GM18861 (cell line): ENCODE measurements at regions not wholly inside any gene's neighbourhood (a gene's known extent, or its start where the extent isn't known, plus 50 kb on each side); places are given as distances from the start of the nearest gene placed in this dataset.
A peak's percentile ranks its signal among the peaks of the same experiment; 100 is the strongest.
"Not testable (repeated sequence)": the region's sequence is repeated elsewhere in the genome, so short reads cannot be mapped to it uniquely, and the experiment has no call there.

Experiments
- ATAC-seq: cut with Tn5 transposase; IDR thresholded peaks from one replicate; pipeline ENCODE4 v1.9.1; 2021; ENCODE audit not compliant: unreplicated experiment

DNA sequence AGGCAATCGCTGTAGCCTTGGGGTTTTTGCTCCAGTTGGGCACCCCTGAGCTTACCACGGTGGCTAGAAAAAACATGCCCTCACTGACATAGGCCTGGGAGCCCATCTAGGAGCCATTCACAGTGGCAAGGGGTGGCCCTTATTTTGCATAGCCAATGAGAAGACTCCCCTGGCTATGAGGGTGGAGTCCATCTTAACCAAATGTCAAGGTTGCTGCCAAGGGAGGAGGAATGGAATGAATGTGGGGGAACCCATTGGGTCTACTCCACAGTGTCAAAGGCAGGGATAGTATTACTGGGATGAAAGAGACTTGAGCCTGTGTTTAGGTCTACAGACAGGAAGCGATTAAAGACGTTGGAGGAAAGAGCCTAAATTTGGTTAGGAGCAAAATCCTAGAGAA is 295.7 kb upstream of the PLGLB2 start:
- not testable (repeated sequence) for ATAC-seq

DNA sequence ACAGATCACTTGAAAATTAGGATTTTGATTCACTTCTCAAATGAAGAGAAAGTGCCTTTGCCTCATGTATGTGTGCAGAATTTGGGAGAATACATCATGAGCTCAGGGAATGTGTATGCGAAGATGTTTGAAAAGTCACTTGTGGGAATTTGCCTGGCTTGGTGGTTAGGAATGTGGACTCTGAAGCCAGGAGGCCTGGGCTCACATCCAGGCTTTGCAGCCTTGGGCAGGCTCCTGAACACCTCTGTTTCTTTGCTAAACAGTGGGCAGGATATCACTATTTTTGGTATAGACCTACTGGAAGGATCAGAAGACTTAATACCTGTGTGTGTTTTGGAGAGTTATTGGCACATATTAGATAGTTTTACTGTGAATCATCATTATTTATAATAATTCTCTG is 295.0 kb upstream of the PLGLB2 start:
- ATAC-seq: not testable (repeated sequence)

DNA sequence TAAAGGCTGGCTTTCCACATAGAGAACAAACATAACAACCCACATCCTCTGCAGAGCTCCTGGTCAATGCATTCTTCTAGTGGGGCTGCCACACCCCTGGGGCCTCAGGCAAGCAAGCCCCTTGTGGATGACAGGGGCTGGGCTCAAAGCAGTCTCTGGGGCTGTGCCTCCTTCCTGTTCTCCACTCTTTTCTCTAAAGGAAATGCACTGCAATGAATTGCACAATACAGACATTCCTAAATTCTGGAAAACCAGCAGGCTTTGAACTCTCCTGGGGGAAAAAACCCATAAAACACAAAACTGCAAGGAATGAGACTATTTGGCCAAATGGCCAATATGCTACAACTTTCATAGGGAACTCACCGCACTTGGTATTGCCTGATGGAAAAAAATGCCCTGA is 293.9 kb upstream of the PLGLB2 start:
- not testable (repeated sequence) for ATAC-seq

DNA sequence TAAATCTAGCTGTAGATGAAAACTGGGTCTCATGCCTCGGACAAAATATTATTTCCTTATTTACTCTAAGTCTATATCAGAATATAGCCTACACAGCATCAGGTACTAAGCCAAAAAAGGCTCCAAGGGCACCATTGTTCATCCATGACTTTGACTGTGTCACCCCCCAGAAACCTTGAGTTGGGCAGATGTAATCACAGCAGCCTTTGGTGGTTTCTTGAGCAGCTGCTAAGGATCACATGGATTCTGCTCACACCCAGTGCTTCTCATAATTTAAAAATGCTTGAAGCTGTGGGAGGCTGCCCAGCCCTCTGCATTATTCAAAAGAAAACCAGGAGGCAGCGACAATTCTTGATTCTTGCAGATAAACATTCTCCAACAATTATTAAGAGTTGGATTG is 293.5 kb upstream of the PLGLB2 start:
- not testable (repeated sequence) for ATAC-seq

DNA sequence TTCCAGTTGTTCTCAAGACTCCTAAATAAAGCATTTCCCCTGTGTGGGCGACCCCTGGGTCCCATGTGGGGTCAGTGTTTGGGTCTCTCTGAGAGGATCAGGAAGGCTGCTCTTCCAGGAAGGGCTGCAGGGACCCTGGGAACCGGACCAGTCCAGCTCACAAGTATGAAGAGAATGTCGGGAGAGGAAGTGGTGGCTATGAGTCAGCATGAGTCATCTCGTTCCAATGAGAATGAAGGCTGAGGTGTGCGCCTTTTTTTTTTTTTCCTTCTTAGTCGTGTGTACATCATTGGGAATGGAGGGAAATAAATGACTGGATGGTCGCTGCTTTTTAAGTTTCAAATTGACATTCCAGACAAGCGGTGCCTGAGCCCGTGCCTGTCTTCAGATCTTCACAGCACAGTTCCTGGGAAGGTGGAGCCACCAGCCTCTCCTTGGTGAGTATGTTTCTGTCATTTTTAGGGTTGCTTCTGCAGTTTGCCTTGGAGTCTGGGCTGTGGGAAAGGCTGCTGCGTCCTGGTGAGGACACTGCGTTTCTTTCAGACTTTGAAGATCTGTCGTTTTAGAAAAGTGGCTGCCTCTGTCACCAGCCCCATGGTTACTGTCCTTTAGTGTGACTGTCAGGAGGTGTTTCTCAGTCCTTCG is 292.6 kb upstream of the PLGLB2 start:
- peak; percentile 39 for ATAC-seq

DNA sequence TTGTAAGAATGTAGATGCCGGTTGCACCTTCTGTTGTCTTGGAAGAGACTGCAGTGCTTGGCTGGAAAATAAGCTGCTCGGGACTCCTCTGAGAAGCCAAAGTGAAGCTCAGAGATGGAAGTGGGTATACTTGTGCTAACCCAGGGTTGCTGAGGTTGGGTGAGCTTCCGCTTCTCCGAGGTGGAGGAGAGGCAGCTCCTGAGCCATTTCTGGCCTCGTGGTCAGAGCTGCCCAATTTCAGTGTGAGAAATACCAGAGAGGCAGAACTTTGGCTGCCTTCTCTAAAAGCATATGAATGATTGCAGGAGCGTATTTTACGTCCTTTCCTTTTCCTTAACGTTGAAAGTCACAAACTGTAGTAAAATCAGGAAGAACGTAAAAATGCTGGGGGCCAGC is 292.0 kb upstream of the PLGLB2 start:
- ATAC-seq: peak; percentile 20

DNA sequence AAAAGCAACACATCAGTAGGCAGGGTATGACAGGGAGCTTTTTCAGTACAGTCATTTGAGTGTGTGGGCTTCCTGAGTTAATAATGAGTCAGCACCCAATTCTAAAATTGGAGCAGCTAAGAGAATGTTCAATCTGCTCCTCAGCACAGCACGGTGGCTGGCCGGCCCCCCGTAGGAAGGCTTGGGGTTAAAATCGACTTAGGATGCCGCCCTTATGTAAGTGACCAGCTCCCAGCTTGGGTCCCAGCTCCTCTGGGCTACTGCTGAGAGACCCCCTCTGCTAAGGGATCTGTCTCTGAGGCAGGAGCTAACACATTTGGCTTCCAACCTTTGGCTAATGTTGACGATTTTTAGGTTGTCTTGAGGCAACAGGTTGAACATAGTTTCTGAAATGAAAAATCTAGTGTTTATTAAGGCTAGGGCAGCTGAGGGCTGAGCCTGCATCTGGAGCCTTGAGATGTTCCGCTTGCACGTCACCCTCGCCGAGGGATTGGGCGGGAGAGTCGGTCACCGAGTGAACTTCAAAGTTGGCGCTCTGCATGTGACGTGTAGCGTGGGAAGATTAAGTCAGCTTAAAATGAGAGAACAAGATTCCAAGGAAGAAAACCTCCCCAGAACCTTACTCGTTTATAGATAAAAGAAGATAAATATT is 291.3 kb upstream of the PLGLB2 start:
- peak; percentile 68 for ATAC-seq

DNA sequence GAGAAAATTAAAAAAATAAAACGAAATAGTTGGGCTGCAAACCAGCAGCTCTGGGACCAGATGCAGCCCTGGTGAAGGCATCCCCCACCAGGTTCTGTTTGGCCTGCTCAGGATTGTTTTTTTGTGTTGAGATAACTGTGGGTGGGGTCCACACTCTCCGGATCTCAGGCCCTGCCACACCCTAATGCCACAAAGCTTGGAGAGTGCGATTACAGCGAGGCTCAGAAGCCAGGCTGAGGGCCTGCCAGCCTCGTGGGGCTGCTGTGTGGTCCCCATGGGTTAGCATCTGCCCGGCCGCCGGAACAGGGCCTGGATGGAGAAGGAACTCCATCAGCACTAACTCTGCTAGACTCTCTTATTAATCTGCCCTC is 290.8 kb upstream of the PLGLB2 start:
- ATAC-seq: not testable (repeated sequence)

DNA sequence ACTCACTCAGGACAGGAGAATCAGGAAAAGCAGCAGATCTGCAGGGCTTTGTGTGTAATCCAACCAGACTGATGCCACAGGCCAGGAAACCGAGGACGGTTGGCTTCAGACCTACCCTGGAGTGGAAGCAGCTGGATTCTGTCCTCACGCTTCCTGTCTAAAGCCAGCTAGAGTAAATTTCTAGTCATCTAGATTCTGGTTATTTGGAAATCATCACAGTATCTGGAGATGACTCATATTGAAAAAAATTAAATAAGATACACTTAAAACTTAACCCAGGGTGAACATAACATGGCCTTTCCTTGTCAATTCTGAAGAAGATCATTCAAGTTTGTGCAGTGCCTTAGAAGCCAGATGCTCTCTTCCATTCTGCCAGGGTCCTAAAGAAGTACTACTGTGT is 288.9 kb upstream of the PLGLB2 start:
- ATAC-seq: peak; percentile 31

DNA sequence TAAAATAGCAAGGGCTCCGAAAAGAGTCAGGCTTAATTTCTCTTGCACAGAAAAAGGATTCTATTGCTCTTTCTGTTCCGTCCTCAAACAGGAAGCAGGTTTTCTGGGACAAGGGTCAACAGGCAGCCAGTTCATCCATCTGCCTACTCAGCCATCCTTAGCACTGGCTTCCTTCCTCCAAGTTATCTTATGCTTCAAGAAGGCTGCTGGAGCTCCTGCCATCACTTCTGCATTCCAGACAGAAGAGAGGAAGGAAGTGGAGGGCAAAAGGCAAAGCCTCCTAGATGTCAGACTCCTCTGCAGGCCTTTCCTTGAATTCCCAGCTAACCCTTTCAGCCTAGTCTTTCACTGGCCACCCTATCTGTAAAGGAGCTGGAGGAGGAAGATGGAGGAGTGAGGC is 287.8 kb upstream of the PLGLB2 start:
- not testable (repeated sequence) for ATAC-seq

DNA sequence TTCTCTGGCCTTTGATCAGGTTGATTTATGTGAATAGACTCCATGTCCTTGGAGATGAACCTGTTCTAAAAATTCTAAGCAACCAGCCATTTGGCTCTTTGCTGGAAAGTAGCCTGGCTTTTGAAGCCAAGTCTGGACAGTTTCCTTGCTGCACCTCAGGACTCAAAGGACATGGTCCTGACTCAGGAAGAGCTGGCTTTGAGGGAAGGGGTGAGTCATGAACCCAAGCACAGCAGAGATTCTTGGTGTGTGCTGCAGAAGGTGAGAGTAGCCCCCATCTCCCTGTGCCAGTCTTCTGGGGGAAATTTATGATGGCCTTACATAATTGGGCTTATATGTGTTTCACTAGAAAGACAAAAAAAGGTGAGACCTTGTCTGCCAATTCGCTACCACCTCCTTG is 287.2 kb upstream of the PLGLB2 start:
- not testable (repeated sequence) for ATAC-seq

DNA sequence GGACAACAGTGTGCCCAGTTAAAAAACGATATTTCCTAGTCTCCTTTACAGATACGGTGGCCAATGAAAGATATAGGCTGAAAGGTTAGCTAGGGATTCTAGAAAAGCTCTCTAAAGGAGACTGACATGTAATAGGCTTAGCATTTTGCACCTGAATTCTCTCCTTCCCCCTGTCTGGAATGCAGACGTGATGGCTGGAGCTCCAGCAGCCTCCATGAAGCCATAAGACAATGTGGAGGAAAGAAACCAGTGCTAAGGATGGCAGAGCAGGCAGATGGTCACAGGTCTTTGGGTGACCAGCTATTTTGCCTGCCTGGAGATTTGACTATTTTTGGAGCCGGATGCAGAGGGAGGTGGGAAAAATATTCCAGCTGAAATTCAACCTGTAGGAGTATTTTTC is 286.2 kb upstream of the PLGLB2 start:
- ATAC-seq: not testable (repeated sequence)

DNA sequence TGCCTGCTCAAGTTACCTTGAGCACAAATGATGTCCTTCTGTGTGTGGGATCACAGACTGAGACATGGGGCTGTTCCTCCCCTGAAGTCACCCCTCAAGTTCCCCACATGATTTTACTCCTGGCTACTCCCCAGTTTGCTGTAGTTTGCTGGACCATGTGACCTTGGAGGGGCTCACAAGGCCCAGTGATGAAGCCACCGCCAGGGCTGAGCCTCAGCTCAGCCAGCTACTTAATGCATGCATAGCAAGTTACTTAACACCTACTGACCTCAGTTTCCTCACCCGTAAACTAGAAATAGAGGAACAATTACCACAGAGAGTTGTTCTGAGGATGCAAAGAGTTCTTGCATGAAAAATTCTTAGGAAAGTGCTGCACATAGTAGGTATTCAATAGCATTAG is 283.7 kb upstream of the PLGLB2 start:
- ATAC-seq: not testable (repeated sequence)

DNA sequence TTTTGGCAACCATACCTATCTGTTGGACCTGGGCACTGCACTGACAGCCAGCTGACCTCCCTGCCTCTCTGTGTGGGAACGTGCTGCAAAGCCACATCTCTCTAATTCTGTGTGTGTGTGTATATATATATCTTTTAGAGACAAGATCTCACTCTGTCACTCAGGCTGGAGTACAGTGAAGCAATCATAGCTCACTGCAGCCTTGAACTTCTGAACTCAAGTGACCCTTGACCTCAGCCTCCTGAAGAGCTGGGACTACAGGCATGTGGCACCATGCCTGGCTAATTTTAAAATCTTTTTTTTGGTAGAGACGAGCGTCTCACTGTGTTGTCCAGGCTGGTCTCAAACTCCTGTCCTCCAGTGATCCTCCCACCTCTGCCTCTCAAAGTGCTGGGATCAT is 282.2 kb upstream of the PLGLB2 start:
- ATAC-seq: not testable (repeated sequence)

DNA sequence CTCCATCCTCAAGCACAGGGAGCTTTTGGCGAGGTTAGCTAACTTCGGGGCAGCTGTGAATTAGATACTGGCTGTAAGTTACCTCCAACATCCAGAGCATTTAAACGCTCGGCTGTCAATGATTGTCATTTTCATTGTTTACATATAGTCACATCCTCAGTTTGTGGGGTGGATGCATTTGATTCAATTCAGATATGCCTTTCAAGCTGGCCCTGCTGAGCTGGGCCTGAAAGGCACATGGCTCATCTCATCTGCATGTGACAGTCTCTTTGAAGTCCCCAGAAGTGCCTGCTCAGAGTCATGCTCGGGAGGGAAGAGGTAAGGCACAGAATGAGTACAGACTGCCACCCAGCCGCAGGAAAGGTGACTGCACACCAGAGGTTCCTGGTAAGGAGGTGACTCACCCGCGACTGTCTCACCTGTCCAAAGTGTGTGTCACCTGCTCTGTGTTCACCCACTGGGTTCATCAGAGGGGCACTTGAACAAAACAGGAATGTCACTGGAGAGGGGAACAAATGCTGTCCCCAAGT is 281.2 kb upstream of the PLGLB2 start:
- peak; percentile 62 for ATAC-seq

DNA sequence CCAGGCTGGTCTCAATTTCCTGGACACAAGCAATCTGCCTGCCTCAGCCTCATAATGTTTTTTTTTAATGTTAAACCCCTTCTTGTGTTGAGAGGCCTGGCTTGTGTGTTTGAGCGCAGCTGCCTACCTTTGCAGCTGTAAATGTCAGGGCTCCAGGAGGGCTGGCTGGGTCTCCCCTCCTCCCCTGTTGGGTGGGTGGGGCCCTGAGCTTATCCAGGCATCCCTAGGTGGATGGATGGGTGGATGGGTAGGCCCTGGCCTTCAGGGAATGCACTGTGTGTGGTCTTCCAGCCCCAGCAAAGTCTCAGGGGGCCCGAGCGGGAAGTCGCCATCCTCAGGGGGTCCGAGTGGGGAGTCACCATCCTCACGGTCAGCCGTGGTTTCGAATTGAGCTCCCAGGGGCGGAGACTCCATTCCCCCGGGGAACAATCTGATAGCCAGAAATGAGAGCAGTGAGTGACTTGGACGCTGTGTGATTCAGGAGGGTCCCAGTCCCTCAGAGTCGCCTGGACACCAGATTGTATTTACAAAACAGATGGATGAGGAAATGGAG is 279.4 kb upstream of the PLGLB2 start:
- ATAC-seq: not testable (repeated sequence)

DNA sequence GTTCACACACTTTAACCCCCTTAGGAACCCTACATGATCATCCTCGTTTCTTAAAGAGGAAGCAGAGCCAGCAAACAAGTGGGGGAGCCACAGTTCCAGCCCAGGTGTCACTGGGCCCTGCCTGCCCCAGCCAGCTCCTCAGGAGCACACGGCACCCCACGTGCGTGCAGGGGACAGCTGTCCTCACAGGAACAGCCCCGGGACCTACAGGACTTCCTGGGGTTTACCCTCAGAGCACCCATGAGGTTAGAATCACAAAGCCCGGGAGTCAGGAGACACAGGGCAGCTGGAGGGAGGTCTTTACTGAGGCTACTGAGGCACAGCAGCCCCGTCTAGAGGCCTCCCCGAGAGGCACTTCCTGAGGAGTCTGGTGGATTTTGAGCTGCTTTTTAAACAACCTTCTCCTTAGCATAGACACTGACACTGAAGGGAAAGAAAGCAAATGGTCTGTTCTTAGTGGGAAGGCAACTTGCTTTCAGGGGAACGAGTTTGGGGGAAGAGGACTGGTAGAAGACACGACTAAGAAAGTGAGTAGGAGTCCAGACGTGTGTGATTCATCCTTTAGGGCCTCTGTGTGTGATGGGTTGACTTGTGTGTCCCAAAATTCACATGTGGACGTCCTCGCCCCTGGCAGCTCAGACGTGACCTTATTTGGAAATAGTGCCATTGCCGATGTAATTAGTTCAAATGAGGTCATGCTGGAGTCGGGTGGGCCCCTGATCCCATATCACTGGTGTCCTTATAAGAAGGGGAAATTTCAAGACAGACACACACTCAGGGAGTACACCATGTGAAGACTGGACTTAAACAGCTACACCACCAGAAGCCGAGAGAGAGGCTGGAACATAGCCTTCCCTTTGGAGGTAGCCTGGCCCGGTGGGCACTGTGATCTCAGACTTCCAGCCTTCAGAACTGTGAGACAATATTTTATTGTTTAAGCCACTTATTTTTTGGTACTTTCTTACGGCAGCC is 278.4 kb upstream of the PLGLB2 start:
- ATAC-seq: not testable (repeated sequence)

DNA sequence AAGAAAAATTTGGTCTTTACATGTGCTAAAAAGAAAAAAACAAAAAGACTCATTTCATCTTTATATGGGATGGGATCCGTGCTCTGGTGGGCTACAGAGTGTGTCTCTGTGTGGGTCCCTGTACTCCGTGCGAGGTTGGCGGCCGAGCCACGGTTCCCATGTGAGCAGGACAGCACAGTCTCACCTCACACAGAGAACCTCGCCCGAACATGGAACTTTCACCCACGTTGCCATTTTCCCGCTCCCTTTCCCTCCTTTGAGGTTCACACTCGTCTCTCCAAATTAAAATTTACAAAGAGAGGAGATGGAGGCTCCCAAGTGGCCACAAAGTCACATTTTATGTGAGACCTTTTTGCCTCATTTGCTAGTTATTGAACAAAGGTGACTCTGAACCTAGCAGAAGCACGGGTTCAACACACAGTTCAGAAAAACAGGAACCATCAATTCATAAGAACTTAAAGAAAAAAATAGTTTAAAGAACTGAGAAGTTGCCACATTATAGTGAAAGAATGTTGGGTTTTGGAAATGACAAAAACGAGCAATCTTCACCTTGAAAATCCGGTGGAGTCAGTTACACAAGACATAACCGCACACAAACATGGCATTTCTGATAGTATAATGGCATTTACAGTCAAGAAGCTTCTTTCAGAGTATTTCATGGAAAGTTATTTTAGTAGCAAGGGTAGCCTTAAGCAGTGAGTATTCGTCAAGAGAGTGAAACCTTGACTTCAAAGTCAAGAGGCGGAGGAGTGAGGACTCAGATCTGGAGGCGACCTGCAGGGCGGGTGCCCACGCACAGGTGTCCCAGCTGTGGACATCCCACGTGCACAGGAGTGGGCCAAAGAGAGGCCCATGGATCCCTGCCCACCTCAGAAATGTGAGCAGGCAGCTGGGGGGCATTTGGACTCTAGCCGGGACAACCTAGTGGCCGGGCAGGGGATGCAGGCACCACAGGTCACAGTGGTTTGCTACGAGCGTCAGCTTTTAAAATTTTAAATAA is 277.2 kb upstream of the PLGLB2 start:
- ATAC-seq: not testable (repeated sequence)

DNA sequence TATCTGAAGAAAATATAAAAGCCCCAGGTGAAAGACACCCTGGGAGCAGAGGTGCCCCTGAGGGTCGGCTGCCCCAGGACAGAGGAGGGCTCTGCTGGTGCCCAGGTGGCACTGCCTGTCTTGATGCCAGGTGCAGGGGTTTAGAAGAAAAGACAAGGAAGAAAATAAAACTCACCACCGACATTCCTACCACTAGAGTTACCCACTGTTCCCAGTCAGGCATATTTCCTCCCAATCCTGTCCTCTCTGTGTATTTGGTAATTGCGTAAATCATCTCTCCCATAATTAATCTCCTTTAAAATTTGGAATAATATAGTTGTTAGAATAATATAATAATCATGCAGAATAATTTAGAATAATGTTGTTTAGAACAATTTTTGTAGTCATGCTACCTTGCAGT is 276.4 kb upstream of the PLGLB2 start:
- not testable (repeated sequence) for ATAC-seq
